T47D (cell line): ENCODE measurements at regions not wholly inside any gene's neighbourhood (a gene's known extent, or its start where the extent isn't known, plus 50 kb on each side); places are given as distances from the start of the nearest gene placed in this dataset.

ENCODE experiments used
- DNase-seq, 2 experiments: peaks; one replicate each; pipeline versions ENCODE4 v3.0.0 to v3.0.0-alpha.2; 2011 to 2012; ENCODE audit warnings: low read depth in 1 of 2, low spot score in 1 of 2
- JUND ChIP-seq: IDR thresholded peaks from 2 replicates; pipeline ENCODE4 v1.6.1; 2012; ENCODE audit warnings: low read depth
- in situ Hi-C: cut with HindIII; loops from 2 replicates; pipeline ENCODE4 v1.10.0; 2016; ENCODE audit warnings: low sequenced_read_pairs, low pct_unique_long_range_greater_than_20kb

GRCh38 chrX:128365492-128365891 lies 313.3 kb upstream of the ACTRT1 start:
- no peak for DNase-seq
- no peak for TF ChIP-seq JUND
- in situ Hi-C loops: no loop called here

- in situ Hi-C loops: no loop called here
- no peak for DNase-seq
- TF ChIP-seq JUND: no peak
These were observed 283.5 kb upstream of the ACTRT1 start for GRCh38 chrX:128335671-128336070.

- in situ Hi-C loops: no loop called here
- DNase-seq: no peak
- no peak for TF ChIP-seq JUND
These were observed 282.6 kb upstream of the ACTRT1 start for GRCh38 chrX:128334821-128335220.

- in situ Hi-C loops: no loop called here
- DNase-seq: no peak
- TF ChIP-seq JUND: no peak
These were observed 258.7 kb upstream of the ACTRT1 start for GRCh38 chrX:128310912-128311311.

GRCh38 chrX:128309311-128309710 lies 257.1 kb upstream of the ACTRT1 start:
- in situ Hi-C loops: no loop called here
- no peak for DNase-seq
- no peak for TF ChIP-seq JUND

GRCh38 chrX:128294198-128294597 lies 242.0 kb upstream of the ACTRT1 start:
- no peak for DNase-seq
- in situ Hi-C loops: no loop called here
- no peak for TF ChIP-seq JUND

- in situ Hi-C loops: no loop called here
- DNase-seq: no peak
- TF ChIP-seq JUND: no peak
These were observed 235.5 kb upstream of the ACTRT1 start for GRCh38 chrX:128287693-128288092.

- in situ Hi-C loops: no loop called here
- DNase-seq: no peak
- TF ChIP-seq JUND: no peak
These were observed 198.4 kb upstream of the ACTRT1 start for GRCh38 chrX:128250621-128251020.

GRCh38 chrX:128216364-128216763 lies 164.2 kb upstream of the ACTRT1 start:
- no peak for TF ChIP-seq JUND
- DNase-seq: no peak
- in situ Hi-C loops: no loop called here

- no peak for TF ChIP-seq JUND
- DNase-seq: no peak
- in situ Hi-C loops: no loop called here
These were observed 113.7 kb upstream of the ACTRT1 start for GRCh38 chrX:128165884-128166408.

GRCh38 chrX:128156204-128156603 lies 104.0 kb upstream of the ACTRT1 start:
- DNase-seq: no peak
- in situ Hi-C loops: no loop called here
- no peak for TF ChIP-seq JUND

GRCh38 chrX:128142745-128143144 lies 90.5 kb upstream of the ACTRT1 start:
- no peak for TF ChIP-seq JUND
- DNase-seq: no peak
- in situ Hi-C loops: no loop called here

- DNase-seq: peak in 1 of 2 experiments; percentile 18
- no peak for TF ChIP-seq JUND
- in situ Hi-C loops: no loop called here
These were observed 54.4 kb upstream of the ACTRT1 start for GRCh38 chrX:128106630-128107029.

- in situ Hi-C loops: no loop called here
- no peak for DNase-seq
- no peak for TF ChIP-seq JUND
These were observed 53.5 kb upstream of the ACTRT1 start for GRCh38 chrX:128105659-128106058.
